Ishikawa (cell line): ENCODE measurements at regions not wholly inside any gene's neighbourhood (a gene's known extent, or its start where the extent isn't known, plus 50 kb on each side); places are given as distances from the start of the nearest gene placed in this dataset.

Experiments
- CEBPB ChIP-seq: IDR thresholded peaks from 2 replicates; pipeline ENCODE4 v1.6.1; 2012
- CREB1 ChIP-seq: IDR thresholded peaks from 2 replicates; pipeline ENCODE4 v1.6.1; 2012; ENCODE audit warnings: low read depth
- EGR1 ChIP-seq: IDR thresholded peaks from 2 replicates; pipeline ENCODE4 v1.6.1; 2012
- EP300 ChIP-seq: IDR thresholded peaks from 2 replicates; pipeline ENCODE4 v1.6.1; 2012; ENCODE audit warnings: borderline replicate concordance
- FOXM1 ChIP-seq: IDR thresholded peaks from 2 replicates; pipeline ENCODE4 v1.6.1; 2012; ENCODE audit warnings: low read depth, borderline replicate concordance
- NFIC ChIP-seq: IDR thresholded peaks from 2 replicates; pipeline ENCODE4 v1.6.1; 2012
- RAD21 ChIP-seq: IDR thresholded peaks from 2 replicates; pipeline ENCODE4 v1.6.1; 2012; ENCODE audit warnings: low read depth
- YY1 ChIP-seq: IDR thresholded peaks from 2 replicates; pipeline ENCODE4 v1.6.1; 2012; ENCODE audit warnings: low read depth
- ZBTB7A ChIP-seq: IDR thresholded peaks from 2 replicates; pipeline ENCODE4 v1.6.1; 2012; ENCODE audit warnings: low read depth

GRCh38 chr20:10951904-10952303 lies 278.1 kb upstream of the JAG1 start:
- TF ChIP-seq ZBTB7A (no peak), NFIC (no peak), FOXM1 (no peak), YY1 (no peak), CEBPB (no peak), RAD21 (no peak), EP300 (no peak), CREB1 (no peak), EGR1 (no peak)
